ENCODE measurements at regions not wholly inside any gene's neighbourhood (a gene's known extent, or its start where the extent isn't known, plus 50 kb on each side); places are given as distances from the start of the nearest gene placed in this dataset.

GRCh38 chr5:137561608-137562007, 62.5 kb upstream of the SPOCK1 start:
- no peak for TF ChIP-seq GATAD2A (CRISPR knock-in tag; IDR thresholded peaks at IDR 0.05)
- TF ChIP-seq CTCF (CRISPR knock-in tag; IDR thresholded peaks at IDR 0.05) = no peak
- TF ChIP-seq JUNB (CRISPR knock-in tag; IDR thresholded peaks at IDR 0.05; ENCODE audit: borderline replicate concordance) = no peak
- TF ChIP-seq EHMT2 (IDR thresholded peaks at IDR 0.05; ENCODE audit: borderline replicate concordance, low read depth, low read length) = no peak
- no peak for TF ChIP-seq POLR2A (IDR thresholded peaks at IDR 0.05; ENCODE audit: insufficient read depth in 1 of 2, low read depth in 2 of 2, low read length in 2 of 2)
- TF ChIP-seq RFX5 (IDR thresholded peaks at IDR 0.05; ENCODE audit: low read depth, low read length) = no peak

Data from HepG2 (cell line).